ENCODE measurements at regions not wholly inside any gene's neighbourhood (a gene's known extent, or its start where the extent isn't known, plus 50 kb on each side); places are given as distances from the start of the nearest gene placed in this dataset.

DNA sequence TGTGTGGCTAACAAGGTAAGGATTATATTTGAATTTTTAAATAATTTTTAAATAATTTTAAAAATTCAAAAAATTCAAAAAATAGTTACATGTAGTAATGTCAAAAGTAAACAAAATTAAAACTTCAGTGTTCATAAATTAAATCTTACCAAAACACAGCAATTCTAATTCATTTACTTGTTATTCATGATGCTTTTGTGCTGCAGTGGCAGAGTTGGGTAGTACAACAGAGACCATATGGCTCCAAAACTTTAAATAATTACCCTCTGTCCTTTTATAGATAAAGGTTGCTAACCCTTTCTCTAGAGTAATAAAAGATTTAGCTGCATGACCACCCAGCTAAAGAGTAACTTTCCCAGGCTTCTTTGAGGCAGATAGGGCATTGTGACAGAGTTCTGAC lies 1355.6 kb downstream of the FSTL5 start:
- no peak for TF ChIP-seq REST (IDR thresholded peaks at IDR 0.05; ENCODE audit: low read depth)
- peak in 2 of 3 experiments; percentile 5 to 25; a peak in 1 of 6 replicates for TF ChIP-seq CTCF (IDR thresholded peaks at IDR 0.05 in 2 of 3, conservative IDR thresholded peaks at IDR 0.05 in 1 of 3; ENCODE audit: borderline replicate concordance in 1 of 3, insufficient read depth in 1 of 3, low read depth in 2 of 3, low read length in 2 of 3)
- no peak for TF ChIP-seq JUND (IDR thresholded peaks at IDR 0.05)
- TF ChIP-seq EZH2 (IDR thresholded peaks at IDR 0.05) = no peak
- TF ChIP-seq TCF7L2 (IDR thresholded peaks at IDR 0.05; ENCODE audit: borderline replicate concordance, extremely low read depth, insufficient read depth, insufficient read length) = no peak
- no peak for TF ChIP-seq CEBPB (IDR thresholded peaks at IDR 0.05; ENCODE audit: low read depth)

All from HCT116 (cell line).